Stimulated activated CD4-positive, alpha-beta T cell treated with anti-CD3 and anti-CD28 coated beads, Interleukin-12 subunit alpha, Interleukin-12 subunit beta, amount 100 ng/mL, for 24 hours (primary cell): ENCODE measurements at regions not wholly inside any gene's neighbourhood (a gene's known extent, or its start where the extent isn't known, plus 50 kb on each side); places are given as distances from the start of the nearest gene placed in this dataset.

Experiments
- DNase-seq, 2 experiments: peaks; one replicate each; pipeline ENCODE4 v3.0.0-alpha.2; 2020; ENCODE audit warnings: low read depth in 2 of 2

- no peak for DNase-seq
Observed at GRCh38 chr7:26040085-26040484, 111.9 kb upstream of the NFE2L3 start.

GRCh38 chr7:26042237-26042636, 109.8 kb upstream of the NFE2L3 start:
- DNase-seq: no peak

- DNase-seq: no peak
Observed at GRCh38 chr7:26043801-26044200, 108.2 kb upstream of the NFE2L3 start.

- DNase-seq: no peak
Observed at GRCh38 chr7:26044320-26044719, 107.7 kb upstream of the NFE2L3 start.

GRCh38 chr7:26046150-26046549, 105.8 kb upstream of the NFE2L3 start:
- no peak for DNase-seq

- DNase-seq: no peak
Observed at GRCh38 chr7:26046878-26047277, 105.1 kb upstream of the NFE2L3 start.

- DNase-seq: no peak
Observed at GRCh38 chr7:26048663-26049062, 103.3 kb upstream of the NFE2L3 start.

- DNase-seq: no peak
Observed at GRCh38 chr7:26049081-26049480, 102.9 kb upstream of the NFE2L3 start.

- DNase-seq: no peak
Observed at GRCh38 chr7:26051021-26051420, 101.0 kb upstream of the NFE2L3 start.

GRCh38 chr7:26052706-26053105, 99.3 kb upstream of the NFE2L3 start:
- DNase-seq: no peak

- no peak for DNase-seq
Observed at GRCh38 chr7:26054386-26054785, 97.6 kb upstream of the NFE2L3 start.

- DNase-seq: no peak
Observed at GRCh38 chr7:26055241-26055640, 96.8 kb upstream of the NFE2L3 start.

GRCh38 chr7:26060733-26061677, 91.0 kb upstream of the NFE2L3 start:
- DNase-seq: no peak

- peak; percentile 41 to 74 for DNase-seq
Observed at GRCh38 chr7:26061678-26062603, 90.1 kb upstream of the NFE2L3 start.

- DNase-seq: no peak
Observed at GRCh38 chr7:26065652-26066051, 86.3 kb upstream of the NFE2L3 start.

GRCh38 chr7:26066736-26067135, 85.3 kb upstream of the NFE2L3 start:
- DNase-seq: no peak

GRCh38 chr7:26070290-26070689, 81.7 kb upstream of the NFE2L3 start:
- no peak for DNase-seq

GRCh38 chr7:26071622-26072456, 80.2 kb upstream of the NFE2L3 start:
- DNase-seq: no peak

- DNase-seq: no peak
Observed at GRCh38 chr7:26073041-26073440, 79.0 kb upstream of the NFE2L3 start.

- no peak for DNase-seq
Observed at GRCh38 chr7:26074919-26075318, 77.1 kb upstream of the NFE2L3 start.

- no peak for DNase-seq
Observed at GRCh38 chr7:26076691-26077090, 75.3 kb upstream of the NFE2L3 start.
